Ishikawa (cell line): ENCODE measurements at regions not wholly inside any gene's neighbourhood (a gene's known extent, or its start where the extent isn't known, plus 50 kb on each side); places are given as distances from the start of the nearest gene placed in this dataset.

Experiments used
- CEBPB ChIP-seq: IDR thresholded peaks from 2 replicates; pipeline ENCODE4 v1.6.1; 2012
- CREB1 ChIP-seq: IDR thresholded peaks from 2 replicates; pipeline ENCODE4 v1.6.1; 2012; ENCODE audit warnings: low read depth
- EGR1 ChIP-seq: IDR thresholded peaks from 2 replicates; pipeline ENCODE4 v1.6.1; 2012
- EP300 ChIP-seq: IDR thresholded peaks from 2 replicates; pipeline ENCODE4 v1.6.1; 2012; ENCODE audit warnings: borderline replicate concordance
- FOXM1 ChIP-seq: IDR thresholded peaks from 2 replicates; pipeline ENCODE4 v1.6.1; 2012; ENCODE audit warnings: low read depth, borderline replicate concordance
- MAX ChIP-seq: IDR thresholded peaks from 2 replicates; pipeline ENCODE4 v1.6.1; 2012
- NFIC ChIP-seq: IDR thresholded peaks from 2 replicates; pipeline ENCODE4 v1.6.1; 2012
- RAD21 ChIP-seq: IDR thresholded peaks from 2 replicates; pipeline ENCODE4 v1.6.1; 2012; ENCODE audit warnings: low read depth
- REST ChIP-seq: IDR thresholded peaks from 2 replicates; pipeline ENCODE4 v1.6.1; 2012; ENCODE audit warnings: low read depth, mild to moderate bottlenecking
- TAF1 ChIP-seq: IDR thresholded peaks from 2 replicates; pipeline ENCODE4 v1.6.1; 2012; ENCODE audit warnings: low read depth, mild to moderate bottlenecking
- TCF12 ChIP-seq: IDR thresholded peaks from 2 replicates; pipeline ENCODE4 v1.6.1; 2012; ENCODE audit warnings: low read depth
- TEAD4 ChIP-seq: IDR thresholded peaks from 2 replicates; pipeline ENCODE4 v1.6.1; 2012
- USF1 ChIP-seq: IDR thresholded peaks from 2 replicates; pipeline ENCODE4 v1.6.1; 2012
- YY1 ChIP-seq: IDR thresholded peaks from 2 replicates; pipeline ENCODE4 v1.6.1; 2012; ENCODE audit warnings: low read depth
- ZBTB7A ChIP-seq: IDR thresholded peaks from 2 replicates; pipeline ENCODE4 v1.6.1; 2012; ENCODE audit warnings: low read depth

- TF ChIP-seq EP300 (no peak), RAD21 (no peak), CREB1 (no peak), FOXM1 (no peak), TAF1 (no peak)
These were observed 359.1 kb downstream of the SPRY1 start for GRCh38 chr4:123755655-123756054.

- TF ChIP-seq EGR1 (no peak), TEAD4 (no peak), EP300 (no peak), USF1 (no peak), CREB1 (no peak), FOXM1 (no peak), TAF1 (no peak), MAX (no peak), NFIC (no peak), TCF12 (no peak), YY1 (no peak)
These were observed 371.2 kb downstream of the SPRY1 start for GRCh38 chr4:123767806-123768205.

- TF ChIP-seq FOXM1 (no peak), ZBTB7A (no peak), TCF12 (no peak), CREB1 (no peak), TAF1 (no peak), YY1 (no peak), NFIC (no peak), CEBPB (no peak), MAX (no peak), REST (no peak), EGR1 (no peak)
These were observed 374.3 kb downstream of the SPRY1 start for GRCh38 chr4:123770884-123771283.

GRCh38 chr4:123776267-123776666, 379.7 kb downstream of the SPRY1 start:
- no peak for TF ChIP-seq YY1
- TF ChIP-seq TEAD4, result no peak
- TF ChIP-seq RAD21, result no peak
- TF ChIP-seq EGR1, result no peak
- TF ChIP-seq EP300, result no peak
- TF ChIP-seq TCF12, result no peak
- TF ChIP-seq FOXM1, result no peak
- TF ChIP-seq REST, result no peak
- TF ChIP-seq MAX, result no peak
- TF ChIP-seq NFIC, result no peak
- TF ChIP-seq TAF1, result no peak
- TF ChIP-seq CEBPB, result no peak
- no peak for TF ChIP-seq CREB1
- TF ChIP-seq ZBTB7A, result no peak
- no peak for TF ChIP-seq USF1

GRCh38 chr4:123777373-123777772, 380.8 kb downstream of the SPRY1 start:
- TF ChIP-seq NFIC (no peak), REST (no peak), TAF1 (no peak), EP300 (no peak), TCF12 (no peak), CREB1 (no peak)
